DND-41 (cell line): ENCODE measurements at regions not wholly inside any gene's neighbourhood (a gene's known extent, or its start where the extent isn't known, plus 50 kb on each side); places are given as distances from the start of the nearest gene placed in this dataset.

Source experiments
- CTCF ChIP-seq: IDR thresholded peaks from 2 replicates; pipeline ENCODE4 v1.5.1; 2012; ENCODE audit warnings: borderline replicate concordance, low read length, moderate library complexity, mild to moderate bottlenecking; ENCODE audit not compliant: poor library complexity, severe bottlenecking; ENCODE audit errors: extremely low read depth
- EZH2 ChIP-seq: IDR thresholded peaks from 3 replicates; pipeline ENCODE4 v1.6.1; 2012; ENCODE audit warnings: borderline replicate concordance, low read depth, mild to moderate bottlenecking, moderate library complexity, low read length, inconsistent platforms; ENCODE audit not compliant: severe bottlenecking

GRCh38 chr14:77989441-77989991 lies 180.7 kb upstream of the NRXN3 start:
- TF ChIP-seq CTCF, result no peak
- no peak for TF ChIP-seq EZH2
